Fibroblast of lung (primary cell): ENCODE measurements at regions not wholly inside any gene's neighbourhood (a gene's known extent, or its start where the extent isn't known, plus 50 kb on each side); places are given as distances from the start of the nearest gene placed in this dataset.

Experiments used
- DNase-seq, 2 donors: peaks; one replicate each; pipeline versions ENCODE4 v3.0.0 to v3.0.0-alpha.2; 2010; ENCODE audit warnings: low read depth in 2 of 2
- H2AFZ ChIP-seq: 2 replicates; pipeline ENCODE4 v1.5.1; 2012; ENCODE audit warnings: low read length, control low read depth, inconsistent platforms
- H3K27ac ChIP-seq: 2 replicates; pipeline ENCODE4 v1.5.1; 2011; ENCODE audit warnings: low read length, control low read depth; ENCODE audit not compliant: insufficient read depth
- H3K27me3 ChIP-seq: 2 replicates; pipeline ENCODE4 v1.5.1; 2011; ENCODE audit warnings: mild to moderate bottlenecking, low read length; ENCODE audit not compliant: control insufficient read depth, insufficient read depth
- H3K36me3 ChIP-seq: 2 replicates; pipeline ENCODE4 v1.5.1; 2011; ENCODE audit warnings: low read length; ENCODE audit not compliant: control insufficient read depth, insufficient read depth
- H3K4me1 ChIP-seq: 2 replicates; pipeline ENCODE4 v1.5.1; 2011; ENCODE audit warnings: low read length; ENCODE audit not compliant: control insufficient read depth, insufficient read depth; ENCODE audit errors: extremely low read depth
- H3K4me2 ChIP-seq: 2 replicates; pipeline ENCODE4 v1.5.1; 2011; ENCODE audit warnings: low read length, control low read depth; ENCODE audit not compliant: insufficient read depth; ENCODE audit errors: extremely low read depth
- H3K4me3 ChIP-seq, 4 experiments: fragments of 200-600 bp in 1 of 4; sonication (generic) in 1 of 4; replicated peaks in 1 of 4; 2 replicates each; pipeline ENCODE4 v1.5.1; 2011 to 2016; ENCODE audit warnings: low read length in 4 of 4, low read depth in 3 of 4, mild to moderate bottlenecking in 3 of 4, control low read depth in 2 of 4, inconsistent platforms in 1 of 4, mixed read lengths in 1 of 4; ENCODE audit not compliant: insufficient read depth in 1 of 4; ENCODE audit errors: control extremely low read depth in 1 of 4
- H3K79me2 ChIP-seq: 2 replicates; pipeline ENCODE4 v1.5.1; 2012; ENCODE audit warnings: mild to moderate bottlenecking, low read length, inconsistent platforms; ENCODE audit not compliant: control insufficient read depth, insufficient read depth
- H3K9ac ChIP-seq: 2 replicates; pipeline ENCODE4 v1.5.1; 2011; ENCODE audit warnings: mild to moderate bottlenecking, low read length, control low read depth; ENCODE audit not compliant: insufficient read depth
- H3K9me3 ChIP-seq: 2 replicates; pipeline ENCODE4 v1.5.1; 2012; ENCODE audit warnings: low read depth, low read length; ENCODE audit not compliant: control insufficient read depth, insufficient read depth
- H4K20me1 ChIP-seq: 2 replicates; pipeline ENCODE4 v1.5.1; 2011; ENCODE audit warnings: low read length; ENCODE audit not compliant: control insufficient read depth, insufficient read depth; ENCODE audit errors: extremely low read depth
- EZH2 ChIP-seq: IDR thresholded peaks from 2 replicates; pipeline ENCODE4 v1.5.1; 2012; ENCODE audit warnings: low read length, control low read depth, mild to moderate bottlenecking; ENCODE audit errors: missing control alignments
- TF ChIP-seq, protein P1 (sequence below), 2 donors: IDR thresholded peaks in 1 of 2; conservative IDR thresholded peaks in 1 of 2; 1 replicate in 1 of 2; 2 replicates in 1 of 2; pipeline ENCODE4 v1.5.1; 2011 to 2012; ENCODE audit warnings: low read length in 2 of 2, control low read depth in 1 of 2, inconsistent platforms in 1 of 2, low read depth in 1 of 2, mild to moderate bottlenecking in 1 of 2

DNA sequence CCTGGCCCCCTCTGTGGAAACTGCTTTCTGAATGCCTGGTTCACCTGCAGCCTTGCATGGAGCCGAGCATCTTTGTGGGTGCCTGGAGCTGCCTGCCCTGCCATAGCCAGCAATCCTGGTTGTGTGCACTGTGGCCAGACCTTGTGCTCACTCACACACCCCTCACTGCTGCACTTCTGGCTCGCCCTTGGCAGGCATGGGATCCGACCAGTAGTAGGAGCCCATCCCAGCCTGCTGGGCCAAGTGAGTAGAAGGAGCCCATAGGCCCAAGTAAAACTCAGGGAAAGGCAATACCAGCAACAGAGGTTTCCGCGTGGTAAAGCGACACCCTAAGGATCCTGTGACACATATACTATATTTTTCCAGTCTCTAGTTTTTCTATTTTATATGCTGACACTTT lies 270.0 kb upstream of the NAV3 start:
- Histone ChIP-seq H3K27ac (no peak overlapping the region), H3K36me3 (no peaks in the 10 kb centered on the region), H3K9ac (no peak overlapping the region), H3K4me3 (no peak overlapping the region), H3K9me3 (no peaks in the 10 kb centered on the region), H3K4me1 (no peaks in the 10 kb centered on the region), H4K20me1 (no peaks in the 10 kb centered on the region), H2AFZ (no peak overlapping the region), H3K4me2 (no peak overlapping the region), H3K79me2 (no peaks in the 10 kb centered on the region), H3K27me3 (no peaks in the 10 kb centered on the region)
- TF ChIP-seq, protein P1, sequence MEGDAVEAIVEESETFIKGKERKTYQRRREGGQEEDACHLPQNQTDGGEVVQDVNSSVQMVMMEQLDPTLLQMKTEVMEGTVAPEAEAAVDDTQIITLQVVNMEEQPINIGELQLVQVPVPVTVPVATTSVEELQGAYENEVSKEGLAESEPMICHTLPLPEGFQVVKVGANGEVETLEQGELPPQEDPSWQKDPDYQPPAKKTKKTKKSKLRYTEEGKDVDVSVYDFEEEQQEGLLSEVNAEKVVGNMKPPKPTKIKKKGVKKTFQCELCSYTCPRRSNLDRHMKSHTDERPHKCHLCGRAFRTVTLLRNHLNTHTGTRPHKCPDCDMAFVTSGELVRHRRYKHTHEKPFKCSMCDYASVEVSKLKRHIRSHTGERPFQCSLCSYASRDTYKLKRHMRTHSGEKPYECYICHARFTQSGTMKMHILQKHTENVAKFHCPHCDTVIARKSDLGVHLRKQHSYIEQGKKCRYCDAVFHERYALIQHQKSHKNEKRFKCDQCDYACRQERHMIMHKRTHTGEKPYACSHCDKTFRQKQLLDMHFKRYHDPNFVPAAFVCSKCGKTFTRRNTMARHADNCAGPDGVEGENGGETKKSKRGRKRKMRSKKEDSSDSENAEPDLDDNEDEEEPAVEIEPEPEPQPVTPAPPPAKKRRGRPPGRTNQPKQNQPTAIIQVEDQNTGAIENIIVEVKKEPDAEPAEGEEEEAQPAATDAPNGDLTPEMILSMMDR (conservative IDR thresholded peaks at IDR 0.05 in 1 of 2, IDR thresholded peaks at IDR 0.05 in 1 of 2; ENCODE audit: low read depth in 1 of 2, low read length in 2 of 2) = no peak
- no peak for TF ChIP-seq EZH2
- no peak for DNase-seq

- no peak for TF ChIP-seq EZH2
- TF ChIP-seq, protein P1 (conservative IDR thresholded peaks at IDR 0.05 in 1 of 2, IDR thresholded peaks at IDR 0.05 in 1 of 2; ENCODE audit: low read depth in 1 of 2, low read length in 2 of 2) = no peak
- no peak overlapping the region for H2AFZ ChIP-seq
- no peak overlapping the region for H3K4me2 ChIP-seq
Observed at GRCh38 chr12:77559400-77560074, 271.2 kb upstream of the NAV3 start.

GRCh38 chr12:77555074-77555473 lies 275.6 kb upstream of the NAV3 start:
- H2AFZ ChIP-seq = no peak overlapping the region
- H3K36me3 ChIP-seq = no peaks in the 10 kb centered on the region
- H3K4me1 ChIP-seq = no peaks in the 10 kb centered on the region
- no peak for DNase-seq
- H3K4me2 ChIP-seq = no peak overlapping the region
- H3K27ac ChIP-seq = no peak overlapping the region
- H3K79me2 ChIP-seq = no peaks in the 10 kb centered on the region
- H3K4me3 ChIP-seq = no peak overlapping the region
- no peaks in the 10 kb centered on the region for H3K27me3 ChIP-seq
- no peak for TF ChIP-seq EZH2
- H4K20me1 ChIP-seq = no peaks in the 10 kb centered on the region
- no peak overlapping the region for H3K9ac ChIP-seq
- no peaks in the 10 kb centered on the region for H3K9me3 ChIP-seq

More at GRCh38 chr12:77559400-77560074, 271.2 kb upstream of the NAV3 start:
- Histone ChIP-seq H3K4me1 (no peaks in the 10 kb centered on the region), H3K4me3 (no peak overlapping the region), H3K9me3 (no peaks in the 10 kb centered on the region), H3K9ac (no peak overlapping the region), H3K27ac (no peak overlapping the region), H3K27me3 (no peaks in the 10 kb centered on the region), H4K20me1 (no peaks in the 10 kb centered on the region), H3K79me2 (no peaks in the 10 kb centered on the region), H3K36me3 (no peaks in the 10 kb centered on the region)
- no peak for DNase-seq
